Lower lobe of right lung (tissue), 2 donors: ENCODE measurements at regions not wholly inside any gene's neighbourhood (a gene's known extent, or its start where the extent isn't known, plus 50 kb on each side); places are given as distances from the start of the nearest gene placed in this dataset.

Experiments used
- ATAC-seq, 2 donors: fragments of 200-7000 bp; cut with Tn5 transposase; one replicate each; pipeline ENCODE4 v1.9.1; 2020 to 2022; ENCODE audit warnings: mild to moderate bottlenecking in 2 of 2, moderate library complexity in 2 of 2
- DNase-seq: peaks from one replicate; pipeline ENCODE4 v3.0.0-alpha.2; 2020
- H3K27ac ChIP-seq: fragments of 200-600 bp; one replicate; pipeline ENCODE4 v1.8.0; 2022
- H3K27me3 ChIP-seq: fragments of 200-600 bp; one replicate; pipeline ENCODE4 v1.8.0; 2022; ENCODE audit warnings: low read depth
- H3K36me3 ChIP-seq: fragments of 200-600 bp; one replicate; pipeline ENCODE4 v1.8.0; 2022; ENCODE audit warnings: mild to moderate bottlenecking
- H3K4me1 ChIP-seq: fragments of 200-600 bp; one replicate; pipeline ENCODE4 v1.8.0; 2022
- H3K4me3 ChIP-seq: fragments of 200-600 bp; one replicate; pipeline ENCODE4 v1.8.0; 2022; ENCODE audit warnings: mild to moderate bottlenecking
- H3K9me3 ChIP-seq: fragments of 200-600 bp; one replicate; pipeline ENCODE4 v1.8.0; 2022
- CTCF ChIP-seq: fragments of 200-600 bp; IDR thresholded peaks from one replicate; pipeline ENCODE4 v1.8.0; 2022; ENCODE audit warnings: antibody characterized with exemption, mild to moderate bottlenecking
- intact Hi-C: fragments of 100-400 bp; cut with DNase I; formaldehyde crosslinking; loops from one replicate; pipeline ENCODE4 v1.11.0; 2022
- donor health status: DM: no; HTN: yes; CAD: no; lungs with severe emphysema.

- ATAC-seq (no peak), DNase-seq (no peak)
- H3K9me3 ChIP-seq, result no peaks in the 10 kb centered on the region
- intact Hi-C loops, result no loop called here
- no peaks in the 10 kb centered on the region for H3K27me3 ChIP-seq
- H3K4me3 ChIP-seq, result no peak overlapping the region
- H3K4me1 ChIP-seq, result no peaks in the 10 kb centered on the region
- H3K27ac ChIP-seq, result no peak overlapping the region
- no peak for TF ChIP-seq CTCF
- no peaks in the 10 kb centered on the region for H3K36me3 ChIP-seq
Measured at GRCh38 chr3:34844323-34844620, 795.1 kb upstream of the ARPP21 start.

GRCh38 chr3:34851137-34851536 is 788.2 kb upstream of the ARPP21 start:
- DNase-seq, result no peak
- ATAC-seq, result no peak
- Histone ChIP-seq H3K27me3 (no peaks in the 10 kb centered on the region), H3K36me3 (no peaks in the 10 kb centered on the region), H3K4me1 (no peaks in the 10 kb centered on the region), H3K4me3 (no peak overlapping the region), H3K9me3 (no peaks in the 10 kb centered on the region), H3K27ac (no peak overlapping the region)
- intact Hi-C loops, result no loop called here
- no peak for TF ChIP-seq CTCF

GRCh38 chr3:34852844-34853439 is 786.4 kb upstream of the ARPP21 start:
- DNase-seq (no peak), ATAC-seq (no peak)
- no peaks in the 10 kb centered on the region for H3K36me3 ChIP-seq
- H3K4me1 ChIP-seq, result no peaks in the 10 kb centered on the region
- H3K4me3 ChIP-seq, result no peak overlapping the region
- H3K27ac ChIP-seq, result no peak overlapping the region
- intact Hi-C loops, result no loop called here
- H3K27me3 ChIP-seq, result no peaks in the 10 kb centered on the region
- TF ChIP-seq CTCF, result no peak
- no peaks in the 10 kb centered on the region for H3K9me3 ChIP-seq

GRCh38 chr3:34856081-34856947 is 783.0 kb upstream of the ARPP21 start:
- Histone ChIP-seq H3K4me1 (no peaks in the 10 kb centered on the region), H3K4me3 (no peak overlapping the region), H3K27ac (no peak overlapping the region), H3K27me3 (no peaks in the 10 kb centered on the region), H3K36me3 (no peaks in the 10 kb centered on the region), H3K9me3 (no peaks in the 10 kb centered on the region)
- ATAC-seq (no peak), DNase-seq (no peak)
- intact Hi-C loops, result no loop called here
- TF ChIP-seq CTCF, result no peak

- Histone ChIP-seq H3K27ac (no peak overlapping the region), H3K4me1 (no peaks in the 10 kb centered on the region), H3K27me3 (no peaks in the 10 kb centered on the region), H3K36me3 (no peaks in the 10 kb centered on the region), H3K9me3 (no peaks in the 10 kb centered on the region), H3K4me3 (no peak overlapping the region)
- intact Hi-C loops, result no loop called here
- DNase-seq (no peak), ATAC-seq (no peak)
- TF ChIP-seq CTCF, result no peak
Measured at GRCh38 chr3:34858067-34858660, 781.2 kb upstream of the ARPP21 start.
